Right kidney (tissue), 1 donor: ENCODE measurements at regions not wholly inside any gene's neighbourhood (a gene's known extent, or its start where the extent isn't known, plus 50 kb on each side); places are given as distances from the start of the nearest gene placed in this dataset.

Experiments used
- DNase-seq: peaks from one replicate; pipeline ENCODE4 v3.0.0-alpha.2; 2016

- DNase-seq, result no peak
Observed at GRCh38 chr1:87884581-87884980, 555.9 kb downstream of the LMO4 start.

GRCh38 chr1:87885278-87886025 is 556.8 kb downstream of the LMO4 start:
- no peak for DNase-seq

DNA sequence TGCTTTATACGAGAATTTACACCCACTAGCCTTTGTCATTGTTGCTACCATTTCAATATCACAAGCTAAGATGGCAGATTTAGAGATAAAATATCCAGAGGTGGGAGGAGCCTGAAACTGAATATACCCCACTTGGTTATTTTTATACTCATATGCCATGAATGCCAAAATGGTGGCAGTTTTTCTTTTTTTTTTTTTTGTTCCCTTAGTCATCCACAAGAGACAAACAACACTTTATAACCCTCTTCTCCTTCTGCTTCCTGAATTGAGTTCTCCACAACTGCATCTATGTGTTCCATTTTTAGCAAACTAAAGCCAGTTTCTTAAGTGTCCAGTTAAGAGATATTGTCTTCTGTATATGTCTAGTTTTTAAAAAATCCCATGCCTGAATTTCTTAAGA is 558.4 kb downstream of the LMO4 start:
- DNase-seq, result no peak

DNA sequence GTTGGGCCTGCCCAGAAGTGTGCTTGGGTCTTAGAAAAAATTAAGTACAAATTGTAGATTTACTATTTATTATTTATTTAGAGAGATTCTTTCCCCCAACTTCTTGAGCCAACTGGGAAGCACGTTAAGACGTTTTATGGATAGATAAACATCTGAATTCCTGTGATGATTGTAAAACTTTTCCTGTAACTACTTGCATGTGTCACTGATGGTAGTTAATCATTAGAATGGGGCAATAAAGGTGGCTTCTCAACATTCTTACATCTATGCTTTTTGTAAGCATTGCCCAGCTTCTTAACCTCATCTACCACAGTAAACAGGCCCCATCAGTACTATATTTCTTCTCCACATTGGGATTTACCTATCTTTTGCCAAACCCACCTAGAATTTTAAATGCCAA is 559.8 kb downstream of the LMO4 start:
- DNase-seq, result no peak

DNA sequence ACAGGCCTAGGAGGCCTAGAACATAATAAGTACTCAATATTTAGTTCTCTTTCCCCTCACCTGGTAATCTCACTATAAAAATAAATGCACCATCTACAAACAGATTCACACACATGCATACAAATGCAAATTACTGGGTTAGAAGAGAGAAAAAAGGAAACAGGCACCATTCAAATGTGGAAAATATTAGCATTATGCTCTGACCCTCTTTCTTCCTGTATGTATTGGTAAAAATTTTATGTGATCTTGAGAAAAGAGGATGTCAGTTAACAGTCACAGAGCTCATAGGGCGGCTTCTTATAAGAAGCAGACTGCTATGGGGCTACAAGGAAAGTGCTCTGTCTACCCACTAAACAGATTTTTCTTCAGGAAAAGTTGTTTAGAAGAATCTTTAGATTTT is 565.4 kb downstream of the LMO4 start:
- no peak for DNase-seq

- no peak for DNase-seq
Observed at GRCh38 chr1:87897481-87897880, 568.8 kb downstream of the LMO4 start.

DNA sequence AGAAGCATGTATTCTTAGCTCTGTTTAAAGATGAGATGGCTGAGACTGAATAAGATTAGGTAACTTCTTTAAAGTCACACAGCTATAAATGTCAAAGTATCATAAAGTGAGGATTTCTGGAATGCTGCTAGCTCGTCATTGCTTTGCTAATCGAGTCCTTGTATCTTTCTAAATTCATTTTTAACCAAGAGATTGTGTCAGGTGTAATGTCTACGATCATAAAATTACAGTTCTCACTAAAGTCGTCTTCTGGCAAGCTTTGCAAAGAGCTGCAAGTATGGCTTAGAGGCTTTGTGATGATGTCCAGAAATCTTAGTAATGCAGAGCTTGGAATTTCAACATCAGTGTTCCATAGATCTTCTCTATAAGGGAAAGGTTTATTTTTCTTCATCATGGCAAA is 569.8 kb downstream of the LMO4 start:
- no peak for DNase-seq

- no peak for DNase-seq
Observed at GRCh38 chr1:87899017-87899416, 570.3 kb downstream of the LMO4 start.

GRCh38 chr1:87899746-87900145 is 571.1 kb downstream of the LMO4 start:
- no peak for DNase-seq

- peak; percentile 44 for DNase-seq
Observed at GRCh38 chr1:87902830-87903229, 574.1 kb downstream of the LMO4 start.

GRCh38 chr1:87903242-87903641 is 574.6 kb downstream of the LMO4 start:
- no peak for DNase-seq

DNA sequence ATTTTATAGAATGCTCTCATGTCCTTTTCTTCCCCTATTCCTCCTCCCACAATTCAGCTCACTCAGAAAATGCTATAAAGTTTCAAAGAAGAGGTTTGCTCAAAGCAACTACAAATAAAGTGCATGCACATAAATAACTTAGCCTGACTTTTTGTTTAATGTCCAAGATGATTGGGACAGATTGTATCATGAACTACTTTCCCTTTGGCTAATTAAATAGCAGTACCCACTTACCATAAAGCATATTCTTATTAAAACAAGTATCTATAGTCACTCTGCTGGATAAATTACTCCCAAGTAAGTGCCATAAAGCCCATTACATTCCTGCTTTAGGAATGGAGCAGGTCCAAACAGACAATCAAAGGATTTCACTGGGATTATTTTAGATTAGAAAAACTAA is 576.0 kb downstream of the LMO4 start:
- DNase-seq, result no peak

- no peak for DNase-seq
Observed at GRCh38 chr1:87905651-87906050, 577.0 kb downstream of the LMO4 start.

GRCh38 chr1:87906078-87906477 is 577.4 kb downstream of the LMO4 start:
- DNase-seq, result no peak

GRCh38 chr1:87913361-87913760 is 584.7 kb downstream of the LMO4 start:
- no peak for DNase-seq

- no peak for DNase-seq
Observed at GRCh38 chr1:87914396-87914795, 585.7 kb downstream of the LMO4 start.

GRCh38 chr1:87915771-87916170 is 587.1 kb downstream of the LMO4 start:
- no peak for DNase-seq

DNA sequence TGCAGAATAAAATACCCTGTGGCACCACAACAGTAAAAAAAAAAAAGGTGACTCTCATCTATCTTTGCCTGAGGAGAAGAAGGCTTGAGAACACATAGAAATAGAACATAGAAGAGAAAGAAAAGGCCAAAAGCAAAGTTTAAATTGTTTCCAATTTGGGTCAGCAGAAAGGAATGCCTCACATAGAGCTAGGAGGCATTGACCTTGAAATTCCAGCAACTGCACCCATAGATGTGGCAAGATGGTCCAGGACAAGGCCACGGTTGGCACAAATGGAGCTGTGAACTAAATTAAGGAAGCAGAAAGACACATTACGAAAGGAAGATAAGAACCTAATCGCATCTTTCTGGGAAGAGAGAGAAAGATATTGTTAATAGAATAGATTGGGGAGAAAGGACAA is 588.3 kb downstream of the LMO4 start:
- no peak for DNase-seq

DNA sequence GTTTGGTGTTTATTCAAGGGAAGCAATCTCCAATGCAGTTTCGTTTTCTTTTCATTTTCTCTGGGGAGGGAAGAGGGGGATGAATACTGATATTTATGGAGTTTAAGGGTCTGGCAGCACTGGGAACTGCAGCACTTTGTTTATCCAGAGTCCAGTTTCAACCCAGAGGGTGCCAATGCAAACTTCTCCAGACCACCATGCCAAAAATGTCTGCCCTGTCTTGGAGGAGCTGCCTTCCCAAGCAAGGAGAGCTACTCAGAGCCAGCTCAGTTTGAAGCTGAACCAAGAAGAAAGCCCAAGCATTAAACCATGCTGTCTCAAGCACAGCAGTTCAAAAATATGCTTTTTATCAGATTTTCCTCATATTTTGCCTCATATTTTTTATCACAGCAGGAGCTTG is 589.7 kb downstream of the LMO4 start:
- DNase-seq, result no peak

DNA sequence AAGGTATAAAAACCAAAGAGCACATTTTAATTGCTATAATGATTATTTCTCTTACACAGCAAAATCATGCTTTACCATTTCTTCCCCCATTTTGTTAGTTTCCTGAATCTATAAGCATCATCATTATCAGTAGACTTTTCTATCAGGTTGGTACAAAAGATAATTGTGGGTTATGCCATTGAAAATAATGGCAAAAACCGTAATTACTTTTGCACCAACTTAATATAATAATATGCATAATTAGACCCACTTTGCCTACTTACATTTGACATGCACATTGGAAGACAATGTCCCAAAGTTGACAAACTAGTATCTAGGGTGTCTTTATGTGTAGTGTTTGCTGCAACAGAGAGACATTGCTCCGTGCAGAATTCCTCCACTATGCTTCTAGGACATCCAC is 594.2 kb downstream of the LMO4 start:
- no peak for DNase-seq

- DNase-seq, result no peak
Observed at GRCh38 chr1:87926131-87926830, 597.6 kb downstream of the LMO4 start.

DNA sequence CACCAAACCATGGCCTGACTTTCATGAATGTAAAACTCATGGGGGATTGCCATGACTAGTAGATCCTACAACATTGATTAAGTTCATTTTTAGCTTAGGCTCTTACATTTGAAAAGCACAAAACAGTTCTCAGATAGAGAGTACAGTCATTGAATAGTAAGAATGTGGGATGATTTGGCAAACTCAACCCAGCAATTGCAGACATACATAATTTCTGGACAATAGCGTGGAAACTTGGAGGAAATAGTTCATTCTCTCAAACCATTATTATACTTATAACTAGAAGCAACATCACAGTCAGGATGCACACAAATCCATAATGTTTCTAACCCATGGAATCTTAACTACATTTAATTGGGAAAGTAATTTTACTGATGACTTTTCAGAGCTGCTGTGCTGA is 598.2 kb downstream of the LMO4 start:
- no peak for DNase-seq

GRCh38 chr1:87927391-87928280 is 599.0 kb downstream of the LMO4 start:
- DNase-seq, result no peak
